ENCODE measurements at regions not wholly inside any gene's neighbourhood (a gene's known extent, or its start where the extent isn't known, plus 50 kb on each side); places are given as distances from the start of the nearest gene placed in this dataset.

- DNase-seq (ENCODE audit: low spot score) = no peak
These were observed 60.9 kb upstream of the OR4E1 start for GRCh38 chr14:21734457-21735074.

- DNase-seq (ENCODE audit: low spot score) = no peak
These were observed 56.1 kb upstream of the OR4E1 start for GRCh38 chr14:21729703-21730233.

- DNase-seq (ENCODE audit: low spot score) = no peak
These were observed 51.6 kb upstream of the OR4E1 start for GRCh38 chr14:21725250-21725649.

- DNase-seq (ENCODE audit: low spot score) = no peak
These were observed 50.7 kb upstream of the OR4E1 start for GRCh38 chr14:21724090-21724973.

GRCh38 chr14:21723431-21724045 is 49.9 kb upstream of the OR4E1 start:
- DNase-seq (ENCODE audit: low spot score) = no peak
